ENCODE measurements at regions not wholly inside any gene's neighbourhood (a gene's known extent, or its start where the extent isn't known, plus 50 kb on each side); places are given as distances from the start of the nearest gene placed in this dataset.

- no peak for DNase-seq
Observed at GRCh38 chr1:173403996-173404395, 73.1 kb upstream of the PRDX6 start.

- DNase-seq, result no peak
Observed at GRCh38 chr1:173405281-173405680, 71.9 kb upstream of the PRDX6 start.

- DNase-seq, result no peak
Observed at GRCh38 chr1:173405834-173406233, 71.3 kb upstream of the PRDX6 start.

- no peak for DNase-seq
Observed at GRCh38 chr1:173406783-173407230, 70.3 kb upstream of the PRDX6 start.

- no peak for DNase-seq
Observed at GRCh38 chr1:173407846-173408245, 69.3 kb upstream of the PRDX6 start.

GRCh38 chr1:173408886-173409285 is 68.2 kb upstream of the PRDX6 start:
- DNase-seq, result no peak

- DNase-seq, result no peak
Observed at GRCh38 chr1:173409613-173410012, 67.5 kb upstream of the PRDX6 start.

GRCh38 chr1:173410133-173410793 is 66.9 kb upstream of the PRDX6 start:
- no peak for DNase-seq

- no peak for DNase-seq
Observed at GRCh38 chr1:173410794-173411236, 66.3 kb upstream of the PRDX6 start.

- no peak for DNase-seq
Observed at GRCh38 chr1:173411835-173412742, 65.0 kb upstream of the PRDX6 start.

GRCh38 chr1:173413271-173413707 is 63.8 kb upstream of the PRDX6 start:
- DNase-seq, result no peak

GRCh38 chr1:173414136-173414535 is 63.0 kb upstream of the PRDX6 start:
- DNase-seq, result no peak

GRCh38 chr1:173414539-173415226 is 62.5 kb upstream of the PRDX6 start:
- no peak for DNase-seq

GRCh38 chr1:173415490-173415889 is 61.6 kb upstream of the PRDX6 start:
- no peak for DNase-seq

GRCh38 chr1:173415905-173416450 is 61.2 kb upstream of the PRDX6 start:
- no peak for DNase-seq

GRCh38 chr1:173417563-173417962 is 59.6 kb upstream of the PRDX6 start:
- no peak for DNase-seq

GRCh38 chr1:173418107-173418985 is 58.8 kb upstream of the PRDX6 start:
- DNase-seq, result no peak

GRCh38 chr1:173420330-173420806 is 56.8 kb upstream of the PRDX6 start:
- DNase-seq, result peak; percentile 25

- no peak for DNase-seq
Observed at GRCh38 chr1:173421286-173421685, 55.8 kb upstream of the PRDX6 start.

GRCh38 chr1:173421789-173422188 is 55.3 kb upstream of the PRDX6 start:
- no peak for DNase-seq

GRCh38 chr1:173422456-173422976 is 54.6 kb upstream of the PRDX6 start:
- DNase-seq, result no peak

- no peak for DNase-seq
Observed at GRCh38 chr1:173423291-173423690, 53.8 kb upstream of the PRDX6 start.

All from effector CD8-positive, alpha-beta T cell (primary cell).